HG03095 (cell line): ENCODE measurements at regions not wholly inside any gene's neighbourhood (a gene's known extent, or its start where the extent isn't known, plus 50 kb on each side); places are given as distances from the start of the nearest gene placed in this dataset.

Experiments
- ATAC-seq: cut with Tn5 transposase; IDR thresholded peaks from one replicate; pipeline ENCODE4 v1.9.1; 2021; ENCODE audit warnings: moderate library complexity; ENCODE audit not compliant: unreplicated experiment

DNA sequence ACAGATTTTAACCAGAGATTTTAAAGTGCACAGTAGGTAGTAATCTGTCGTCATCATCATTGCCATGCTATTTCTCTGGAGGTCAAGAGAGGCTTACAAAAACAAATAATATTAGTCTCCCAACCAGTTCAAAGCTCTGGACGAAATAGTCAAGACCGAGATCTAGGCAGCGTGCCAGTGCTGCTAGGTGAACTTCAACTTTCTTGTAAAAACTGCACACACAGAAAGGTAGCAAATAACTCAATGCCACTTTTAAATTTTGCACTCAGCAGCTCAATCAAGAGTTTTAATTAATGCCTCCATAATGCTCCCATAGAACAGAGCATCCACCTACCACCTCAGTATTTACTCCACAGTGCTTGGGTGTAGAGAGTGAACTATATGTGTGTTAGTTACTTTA lies 656.8 kb downstream of the IRX1 start:
- ATAC-seq: no peak

DNA sequence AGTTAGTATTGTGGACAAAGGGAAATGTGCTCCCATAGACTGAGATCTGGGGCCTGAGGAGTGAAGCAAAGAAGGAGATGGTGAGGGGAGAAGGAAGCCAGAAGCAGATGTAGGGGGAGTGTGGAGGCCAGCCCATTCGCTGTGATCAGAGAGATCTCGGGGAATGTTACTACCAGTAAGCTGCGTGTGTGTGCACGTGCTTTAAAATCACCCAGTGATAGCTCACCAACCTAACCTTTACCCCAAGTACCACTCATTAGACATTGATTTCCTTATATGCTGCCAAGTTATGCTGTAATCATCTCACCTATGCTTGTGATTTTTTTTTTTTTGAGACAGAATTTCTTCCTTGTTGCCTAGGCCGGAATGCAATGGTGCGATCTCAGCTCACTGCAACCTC lies 659.1 kb downstream of the IRX1 start:
- no peak for ATAC-seq

- no peak for ATAC-seq
Observed at GRCh38 chr5:4255441-4255840, 659.8 kb downstream of the IRX1 start.

DNA sequence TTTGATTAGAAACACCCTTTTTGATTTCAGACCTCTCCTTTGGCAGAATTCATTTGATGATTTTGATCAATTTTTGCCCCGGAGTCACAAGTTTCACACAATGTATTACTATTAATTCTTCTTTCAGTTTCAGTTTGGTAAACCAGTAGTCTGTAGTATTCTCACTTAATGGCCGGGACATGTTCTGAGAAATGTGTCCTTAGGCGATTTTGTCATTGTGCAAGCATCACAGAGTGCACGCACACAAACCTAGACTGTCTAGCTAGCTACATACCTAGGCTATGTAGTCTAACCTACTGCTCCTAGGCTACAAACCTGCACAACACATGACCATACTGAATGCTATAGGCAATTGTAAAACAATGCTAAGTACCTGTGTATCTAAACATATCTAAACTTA lies 662.5 kb downstream of the IRX1 start:
- ATAC-seq: no peak

DNA sequence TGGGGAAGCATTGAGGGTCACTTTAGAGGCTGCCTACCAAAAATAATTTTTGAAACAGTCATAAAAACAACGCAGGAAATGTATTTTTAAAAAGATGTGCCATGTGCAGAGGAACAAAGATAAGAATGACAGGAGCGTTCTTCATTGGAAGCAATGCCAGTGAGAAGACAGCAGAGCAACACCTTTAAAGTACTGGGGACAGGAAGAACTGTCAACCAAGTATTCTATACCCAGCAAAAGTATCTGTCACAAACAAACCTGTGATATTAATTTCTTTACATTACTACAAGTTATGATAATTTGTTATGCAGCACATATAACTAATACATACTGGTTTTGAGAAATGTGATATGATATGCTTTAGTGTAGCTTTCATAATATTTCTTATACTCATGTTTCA lies 675.6 kb downstream of the IRX1 start:
- no peak for ATAC-seq

- no peak for ATAC-seq
Observed at GRCh38 chr5:4275232-4275631, 679.6 kb downstream of the IRX1 start.

DNA sequence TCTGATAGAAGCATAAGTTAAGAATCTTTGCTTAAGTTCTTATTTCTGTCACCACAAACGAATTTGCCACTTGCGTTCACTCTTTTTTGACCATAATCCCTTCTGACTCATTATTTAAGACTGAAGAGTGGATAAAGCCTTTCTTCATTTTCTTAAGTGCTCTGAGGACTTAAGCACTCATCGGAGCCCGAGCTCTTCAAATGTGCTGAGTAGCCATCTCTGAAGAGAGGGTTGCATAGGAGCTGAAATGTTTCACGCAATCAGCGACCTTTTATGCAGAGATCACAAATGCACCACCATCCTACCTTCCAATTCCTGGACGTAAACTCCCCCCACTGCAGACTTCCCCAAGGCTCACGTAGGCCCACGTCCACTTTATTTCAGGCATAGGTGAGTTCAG lies 699.2 kb downstream of the IRX1 start:
- ATAC-seq: no peak

- ATAC-seq: no peak
Observed at GRCh38 chr5:4295663-4296339, 700.2 kb downstream of the IRX1 start.

- no peak for ATAC-seq
Observed at GRCh38 chr5:4306057-4306456, 710.4 kb downstream of the IRX1 start.

GRCh38 chr5:4309026-4309425 lies 713.4 kb downstream of the IRX1 start:
- no peak for ATAC-seq

DNA sequence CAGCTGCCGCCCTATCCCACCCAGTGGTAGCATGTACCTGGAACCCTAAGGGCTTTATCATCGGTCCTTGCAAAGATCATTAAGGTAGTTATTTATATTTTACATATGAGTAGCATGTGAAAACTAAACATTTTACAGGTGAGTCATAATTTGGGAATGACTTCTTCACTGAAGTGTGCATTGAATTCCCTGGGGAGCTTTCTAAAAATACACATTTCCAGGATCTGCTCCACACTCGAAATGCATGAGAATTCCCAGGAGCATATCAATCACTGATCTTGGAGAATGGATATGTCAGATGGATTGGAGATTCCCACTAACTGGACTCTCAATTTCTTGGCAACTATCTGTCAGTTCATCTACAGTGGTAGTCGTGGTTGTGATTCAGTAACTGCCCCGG lies 717.5 kb downstream of the IRX1 start:
- ATAC-seq: no peak

GRCh38 chr5:4319478-4320128 lies 724.0 kb downstream of the IRX1 start:
- ATAC-seq: no peak

DNA sequence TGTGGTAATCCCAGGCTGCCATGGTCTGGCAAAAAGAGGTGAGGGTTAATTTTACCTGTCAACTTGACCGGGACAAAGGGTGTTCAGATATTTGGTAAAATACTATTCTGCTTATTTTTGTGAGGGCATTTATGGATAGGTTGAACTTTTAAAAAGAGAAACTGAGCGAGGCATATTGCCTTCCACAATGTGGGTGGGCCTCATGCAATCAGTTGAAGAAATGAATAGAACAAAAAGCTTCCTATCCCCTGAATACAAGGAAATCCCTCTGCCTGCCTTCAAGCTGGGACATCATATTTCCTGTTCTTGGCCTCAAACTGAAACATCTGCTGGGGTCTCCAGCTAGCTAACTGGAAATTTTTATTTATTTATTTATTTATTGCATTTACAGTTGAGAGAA lies 734.7 kb downstream of the IRX1 start:
- no peak for ATAC-seq

- no peak for ATAC-seq
Observed at GRCh38 chr5:4335078-4335477, 739.4 kb downstream of the IRX1 start.

DNA sequence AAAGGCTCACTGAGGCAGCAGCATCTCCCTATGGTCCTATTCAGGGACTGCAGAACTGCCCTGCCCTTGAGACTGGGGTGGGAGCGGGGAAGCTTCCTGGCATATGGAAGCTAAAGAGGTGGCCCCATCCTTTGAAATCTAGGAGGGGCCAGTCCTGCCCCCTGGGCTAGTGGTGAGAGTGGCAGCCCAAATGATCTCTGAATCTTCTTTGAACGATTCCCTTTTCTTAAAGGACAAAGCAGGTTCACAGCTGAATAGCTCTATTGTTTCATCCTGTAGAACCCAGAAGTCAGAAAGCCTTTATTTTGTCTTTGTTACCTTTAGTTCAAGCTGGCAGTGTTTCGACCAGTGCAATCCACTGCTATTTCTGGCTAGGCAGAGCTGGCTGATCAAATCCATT lies 741.9 kb downstream of the IRX1 start:
- no peak for ATAC-seq

DNA sequence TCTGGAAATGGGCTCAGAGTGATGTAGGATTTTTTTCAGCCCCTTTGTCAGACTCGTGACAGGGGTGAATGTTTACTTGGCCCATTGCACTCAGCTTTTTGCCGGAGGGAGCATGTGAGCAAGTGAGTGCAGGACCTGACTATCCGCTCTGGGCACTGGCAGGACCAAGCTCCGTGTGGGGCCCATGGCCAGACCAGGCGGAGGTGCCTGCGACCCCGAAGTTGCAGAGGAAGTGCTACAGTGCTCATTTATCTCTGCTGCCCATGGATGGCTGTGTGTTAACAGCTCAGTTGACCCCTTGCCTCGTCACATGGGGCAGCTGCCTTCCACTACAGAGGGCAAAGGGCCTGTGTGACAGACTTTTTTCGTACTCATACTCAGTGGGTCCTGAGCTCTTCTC lies 744.3 kb downstream of the IRX1 start:
- ATAC-seq: no peak

DNA sequence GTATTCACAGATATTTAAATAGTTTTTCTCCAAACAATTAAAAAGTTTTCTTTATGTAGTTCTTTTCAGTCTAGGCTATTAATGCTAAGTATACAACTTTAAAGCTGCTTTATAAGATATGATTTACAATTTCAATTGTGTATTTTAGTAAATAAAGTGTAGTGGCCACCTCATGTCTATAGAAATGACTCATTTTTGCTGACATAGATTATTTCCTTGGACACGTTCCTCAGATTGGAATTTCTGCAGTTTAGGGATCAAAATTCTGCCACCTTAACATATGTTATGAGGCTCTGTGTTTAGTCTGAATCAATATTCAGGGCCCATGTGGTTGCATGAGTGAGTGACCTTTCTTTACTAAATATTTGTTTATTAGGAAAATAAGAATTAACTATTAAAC lies 750.2 kb downstream of the IRX1 start:
- ATAC-seq: no peak

GRCh38 chr5:4348423-4348822 lies 752.8 kb downstream of the IRX1 start:
- no peak for ATAC-seq

DNA sequence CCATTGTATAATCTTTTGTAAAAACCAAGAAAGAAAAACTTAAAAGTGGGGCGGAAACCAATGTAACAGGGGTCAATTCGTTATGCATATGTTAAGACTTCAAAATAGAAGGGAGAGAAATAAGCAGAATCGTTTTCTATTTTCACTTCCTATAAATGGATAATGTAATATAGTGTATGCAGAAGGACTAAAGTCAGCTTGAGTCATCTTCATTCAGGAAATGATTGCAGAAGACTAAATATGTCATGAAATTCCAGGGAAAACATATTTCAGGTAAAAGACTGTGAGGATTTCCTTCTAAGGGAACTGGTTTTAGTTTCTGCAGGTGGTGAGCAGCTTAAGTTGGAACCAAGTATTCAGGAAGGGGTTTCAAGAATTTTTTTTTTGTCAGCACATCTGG lies 753.3 kb downstream of the IRX1 start:
- ATAC-seq: no peak

GRCh38 chr5:4356201-4356600 lies 760.6 kb downstream of the IRX1 start:
- no peak for ATAC-seq

DNA sequence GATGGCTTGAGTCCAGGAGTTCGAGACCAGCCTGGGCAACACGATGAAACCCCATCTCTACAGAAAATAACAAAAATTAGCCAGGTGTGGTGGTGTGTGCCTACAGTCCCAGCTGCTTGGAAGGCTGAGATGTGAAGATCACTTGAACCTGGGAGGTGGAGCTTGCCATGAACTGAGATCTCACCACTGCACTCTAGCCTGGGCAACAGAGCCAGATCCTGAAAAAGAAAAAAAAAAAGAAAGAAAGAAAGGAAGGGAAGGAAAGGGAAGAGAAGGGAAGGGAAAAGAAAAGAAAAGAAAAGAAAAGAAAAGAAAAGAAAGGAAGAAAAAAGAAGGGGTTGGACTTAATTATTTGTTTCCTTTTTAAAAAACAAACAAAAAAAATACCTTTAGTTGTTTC lies 764.2 kb downstream of the IRX1 start:
- no peak for ATAC-seq

- no peak for ATAC-seq
Observed at GRCh38 chr5:4361753-4362152, 766.1 kb downstream of the IRX1 start.

DNA sequence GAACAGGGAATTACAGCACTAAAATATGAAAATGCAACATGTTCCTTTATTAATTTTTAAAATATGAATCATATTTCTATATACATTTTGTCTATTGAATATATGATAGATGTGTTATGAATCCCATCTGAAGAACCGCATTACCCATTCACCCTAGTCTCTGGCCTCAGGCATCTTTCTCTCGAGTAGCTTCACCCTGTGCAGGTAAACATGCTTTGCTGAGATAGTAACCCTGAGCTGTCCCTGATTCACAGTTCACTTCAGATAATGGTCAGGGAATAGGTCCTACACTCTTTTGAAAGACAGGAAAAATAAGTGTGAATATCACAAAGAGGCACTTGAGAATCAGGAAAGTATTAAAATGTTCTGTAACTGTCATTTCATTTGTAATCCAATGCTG lies 766.8 kb downstream of the IRX1 start:
- no peak for ATAC-seq
